HepG2 (cell line): ENCODE measurements at regions not wholly inside any gene's neighbourhood (a gene's known extent, or its start where the extent isn't known, plus 50 kb on each side); places are given as distances from the start of the nearest gene placed in this dataset.

Source experiments
- BRF2 ChIP-seq: sonication (generic); formaldehyde crosslinking; IDR thresholded peaks from 2 replicates; pipeline ENCODE4 v1.8.1; 2022; ENCODE audit warnings: mild to moderate bottlenecking, missing genetic modification reagents
- CENPX ChIP-seq: sonication (generic); formaldehyde crosslinking; IDR thresholded peaks from 2 replicates; pipeline ENCODE4 v1.9.0; 2021; ENCODE audit warnings: mild to moderate bottlenecking, missing genetic modification reagents, moderate library complexity
- HNRNPH1 ChIP-seq: fragments of 200-400 bp; formaldehyde crosslinking; optimal IDR thresholded peaks from 2 replicates; pipeline ENCODE3; 2017; ENCODE audit warnings: mild to moderate bottlenecking, low read depth, low read length

GRCh38 chr7:115679423-115679822 lies 351.1 kb downstream of the TFEC start:
- no peak for TF ChIP-seq BRF2 (CRISPR knock-in tag)
- TF ChIP-seq CENPX (CRISPR knock-in tag), result no peak
- TF ChIP-seq HNRNPH1, result no peak
